ENCODE measurements at regions not wholly inside any gene's neighbourhood (a gene's known extent, or its start where the extent isn't known, plus 50 kb on each side); places are given as distances from the start of the nearest gene placed in this dataset.

DNA sequence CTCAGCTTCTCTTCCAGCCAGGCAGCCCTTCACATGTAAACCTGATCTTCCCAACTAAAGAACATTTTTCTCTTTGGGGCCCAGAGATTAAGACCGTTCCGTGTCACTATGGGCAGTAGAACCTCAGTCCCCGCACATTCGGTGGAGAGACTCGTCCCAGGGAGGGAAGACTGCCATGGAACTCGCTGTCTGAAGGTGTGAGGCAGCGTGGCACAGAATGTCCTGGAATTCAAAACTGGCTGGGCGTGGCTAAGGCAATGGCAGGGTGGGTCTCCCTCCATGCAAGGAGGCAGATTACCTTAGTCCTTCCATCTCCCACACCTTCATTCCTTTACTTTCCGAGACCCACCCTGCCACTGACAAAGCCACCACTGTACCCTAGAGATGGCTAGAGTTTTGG, 57.4 kb upstream of the ZNF354A start (continued):
- TF ChIP-seq, protein P1, sequence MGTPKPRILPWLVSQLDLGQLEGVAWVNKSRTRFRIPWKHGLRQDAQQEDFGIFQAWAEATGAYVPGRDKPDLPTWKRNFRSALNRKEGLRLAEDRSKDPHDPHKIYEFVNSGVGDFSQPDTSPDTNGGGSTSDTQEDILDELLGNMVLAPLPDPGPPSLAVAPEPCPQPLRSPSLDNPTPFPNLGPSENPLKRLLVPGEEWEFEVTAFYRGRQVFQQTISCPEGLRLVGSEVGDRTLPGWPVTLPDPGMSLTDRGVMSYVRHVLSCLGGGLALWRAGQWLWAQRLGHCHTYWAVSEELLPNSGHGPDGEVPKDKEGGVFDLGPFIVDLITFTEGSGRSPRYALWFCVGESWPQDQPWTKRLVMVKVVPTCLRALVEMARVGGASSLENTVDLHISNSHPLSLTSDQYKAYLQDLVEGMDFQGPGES (IDR thresholded peaks at IDR 0.05), result no peak
- TF ChIP-seq, protein P2, sequence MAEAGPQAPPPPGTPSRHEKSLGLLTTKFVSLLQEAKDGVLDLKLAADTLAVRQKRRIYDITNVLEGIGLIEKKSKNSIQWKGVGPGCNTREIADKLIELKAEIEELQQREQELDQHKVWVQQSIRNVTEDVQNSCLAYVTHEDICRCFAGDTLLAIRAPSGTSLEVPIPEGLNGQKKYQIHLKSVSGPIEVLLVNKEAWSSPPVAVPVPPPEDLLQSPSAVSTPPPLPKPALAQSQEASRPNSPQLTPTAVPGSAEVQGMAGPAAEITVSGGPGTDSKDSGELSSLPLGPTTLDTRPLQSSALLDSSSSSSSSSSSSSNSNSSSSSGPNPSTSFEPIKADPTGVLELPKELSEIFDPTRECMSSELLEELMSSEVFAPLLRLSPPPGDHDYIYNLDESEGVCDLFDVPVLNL (IDR thresholded peaks at IDR 0.05; ENCODE audit: low read depth, low read length), result no peak

DNA sequence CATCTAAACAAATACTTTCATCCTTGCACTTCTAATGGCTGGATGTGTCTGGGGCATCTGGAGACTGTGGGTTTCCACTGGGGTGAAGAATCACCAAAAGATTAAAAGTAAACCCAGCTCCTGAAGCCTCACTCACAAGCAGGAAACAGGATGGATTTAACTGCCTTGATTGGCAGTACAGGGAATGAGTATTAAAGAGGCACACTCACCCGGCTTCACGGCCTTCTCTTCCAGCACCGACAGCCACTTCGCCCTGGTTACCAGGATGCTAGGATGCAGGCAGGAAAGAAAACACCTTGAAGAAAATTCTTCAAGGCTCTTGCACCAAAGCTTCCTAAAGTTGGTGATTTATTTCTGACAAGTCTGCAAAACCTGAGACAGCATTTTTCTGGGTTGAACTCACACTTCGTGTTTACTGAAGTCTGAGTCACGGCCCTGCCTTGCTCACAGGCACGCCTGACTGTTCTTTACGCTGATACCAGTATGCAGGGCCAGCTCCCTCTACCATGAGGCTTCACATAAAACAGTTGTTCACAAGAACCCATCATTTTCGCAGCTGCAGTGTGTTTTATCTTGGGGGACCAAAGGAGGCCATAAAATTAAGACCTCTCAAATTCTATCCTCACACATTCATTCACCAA, 56.5 kb upstream of the ZNF354A start:
- DNase-seq (ENCODE audit: low read depth, low spot score) (no peak), FAIRE-seq (no peak), ATAC-seq (no peak)
- no peak overlapping the region for H3K9ac ChIP-seq (ENCODE audit: control insufficient read depth, insufficient read depth, low read length)
- BruUV-seq (replicated peaks), result no TSS peak
- no peaks in the 10 kb centered on the region for H3K4me1 ChIP-seq (ENCODE audit: control insufficient read depth, insufficient read depth, low read length)
- in situ Hi-C loops (cut with MboI) (no loop called here), intact Hi-C loops (cut with micrococcal nuclease; ENCODE audit: unreplicated experiment) (no loop called here)
- H3K79me2 ChIP-seq (ENCODE audit: control insufficient read depth, insufficient read depth, low read length), result no peaks in the 10 kb centered on the region
- H3K4me2 ChIP-seq (ENCODE audit: control insufficient read depth, insufficient read depth), result no peak overlapping the region
- SMC1A ChIA-PET (ENCODE audit: uncharacterized antibody, unreplicated experiment), result no interaction called here
- CTCF ChIA-PET, result no interaction called here
- H3K9me3 ChIP-seq (replicated peaks; ENCODE audit: control insufficient read depth, insufficient read depth, low read length), result no peaks in the 10 kb centered on the region; the same call in 2 of the 3 replicates
- 31% methylated on average over 9 of the region's 9 CpGs for WGBS (ENCODE audit: insufficient coverage, insufficient replicate concordance, low lambda C conversion rate, missing lambda C conversion rate)
- H2AFZ ChIP-seq (ENCODE audit: control insufficient read depth, low read depth, low read length), result no peak overlapping the region
- no peak overlapping the region for H3K4me3 ChIP-seq
- POLR2A ChIA-PET, result no interaction called here
- RAD21 ChIA-PET (ENCODE audit: unreplicated experiment), result no interaction called here
- no peaks in the 10 kb centered on the region for H3K36me3 ChIP-seq (ENCODE audit: control insufficient read depth in 2 of 2, insufficient read depth in 2 of 2, low read length in 1 of 2)
- no peak overlapping the region for H3K27ac ChIP-seq (ENCODE audit: control insufficient read depth, insufficient read depth)
- no peaks in the 10 kb centered on the region for H3K27me3 ChIP-seq (replicated peaks in 1 of 2; ENCODE audit: control insufficient read depth in 2 of 2, insufficient read depth in 2 of 2, low read length in 1 of 2)
- H4K20me1 ChIP-seq (ENCODE audit: control insufficient read depth, insufficient read depth), result no peaks in the 10 kb centered on the region
- TF ChIP-seq NFIC (IDR thresholded peaks at IDR 0.05; ENCODE audit: low read depth, low read length), result no peak
- TF ChIP-seq, protein P3, sequence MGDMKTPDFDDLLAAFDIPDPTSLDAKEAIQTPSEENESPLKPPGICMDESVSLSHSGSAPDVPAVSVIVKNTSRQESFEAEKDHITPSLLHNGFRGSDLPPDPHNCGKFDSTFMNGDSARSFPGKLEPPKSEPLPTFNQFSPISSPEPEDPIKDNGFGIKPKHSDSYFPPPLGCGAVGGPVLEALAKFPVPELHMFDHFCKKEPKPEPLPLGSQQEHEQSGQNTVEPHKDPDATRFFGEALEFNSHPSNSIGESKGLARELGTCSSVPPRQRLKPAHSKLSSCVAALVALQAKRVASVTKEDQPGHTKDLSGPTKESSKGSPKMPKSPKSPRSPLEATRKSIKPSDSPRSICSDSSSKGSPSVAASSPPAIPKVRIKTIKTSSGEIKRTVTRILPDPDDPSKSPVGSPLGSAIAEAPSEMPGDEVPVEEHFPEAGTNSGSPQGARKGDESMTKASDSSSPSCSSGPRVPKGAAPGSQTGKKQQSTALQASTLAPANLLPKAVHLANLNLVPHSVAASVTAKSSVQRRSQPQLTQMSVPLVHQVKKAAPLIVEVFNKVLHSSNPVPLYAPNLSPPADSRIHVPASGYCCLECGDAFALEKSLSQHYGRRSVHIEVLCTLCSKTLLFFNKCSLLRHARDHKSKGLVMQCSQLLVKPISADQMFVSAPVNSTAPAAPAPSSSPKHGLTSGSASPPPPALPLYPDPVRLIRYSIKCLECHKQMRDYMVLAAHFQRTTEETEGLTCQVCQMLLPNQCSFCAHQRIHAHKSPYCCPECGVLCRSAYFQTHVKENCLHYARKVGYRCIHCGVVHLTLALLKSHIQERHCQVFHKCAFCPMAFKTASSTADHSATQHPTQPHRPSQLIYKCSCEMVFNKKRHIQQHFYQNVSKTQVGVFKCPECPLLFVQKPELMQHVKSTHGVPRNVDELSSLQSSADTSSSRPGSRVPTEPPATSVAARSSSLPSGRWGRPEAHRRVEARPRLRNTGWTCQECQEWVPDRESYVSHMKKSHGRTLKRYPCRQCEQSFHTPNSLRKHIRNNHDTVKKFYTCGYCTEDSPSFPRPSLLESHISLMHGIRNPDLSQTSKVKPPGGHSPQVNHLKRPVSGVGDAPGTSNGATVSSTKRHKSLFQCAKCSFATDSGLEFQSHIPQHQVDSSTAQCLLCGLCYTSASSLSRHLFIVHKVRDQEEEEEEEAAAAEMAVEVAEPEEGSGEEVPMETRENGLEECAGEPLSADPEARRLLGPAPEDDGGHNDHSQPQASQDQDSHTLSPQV (IDR thresholded peaks at IDR 0.05), result no peak
- no peak for TF ChIP-seq ZNF24 (IDR thresholded peaks at IDR 0.05)
- TF ChIP-seq FOXK2 (IDR thresholded peaks at IDR 0.05), result no peak
- TF ChIP-seq ZNF274 (IDR thresholded peaks at IDR 0.05; ENCODE audit: insufficient read depth, insufficient read length), result no peak
- no peak for TF ChIP-seq DPF2 (IDR thresholded peaks at IDR 0.05)
- TF ChIP-seq SKIL (IDR thresholded peaks at IDR 0.05; ENCODE audit: low read depth, poor library complexity, severe bottlenecking), result no peak
- TF ChIP-seq RAD51 (IDR thresholded peaks at IDR 0.05), result no peak
- no peak for TF ChIP-seq PKNOX1 (IDR thresholded peaks at IDR 0.05)
- TF ChIP-seq SMARCA5 (IDR thresholded peaks at IDR 0.05), result no peak
- no peak for TF ChIP-seq MTA3 (IDR thresholded peaks at IDR 0.05; ENCODE audit: borderline replicate concordance, low read length)
- TF ChIP-seq HDAC6 (IDR thresholded peaks at IDR 0.05; ENCODE audit: unreplicated experiment), result no peak

Data from GM12878 (cell line).